ENCODE measurements at regions not wholly inside any gene's neighbourhood (a gene's known extent, or its start where the extent isn't known, plus 50 kb on each side); places are given as distances from the start of the nearest gene placed in this dataset.
A peak's percentile ranks its signal among the peaks of the same experiment; 100 is the strongest.

GRCh38 chrX:39755143-39756032 lies 342.4 kb downstream of the BCOR start:
- no peak for DNase-seq

- DNase-seq: no peak
Measured at GRCh38 chrX:39756086-39756883, 341.5 kb downstream of the BCOR start.

- no peak for DNase-seq
Measured at GRCh38 chrX:39757971-39758370, 339.8 kb downstream of the BCOR start.

- DNase-seq: no peak
Measured at GRCh38 chrX:39758791-39759525, 338.8 kb downstream of the BCOR start.

GRCh38 chrX:39759526-39760224 lies 338.1 kb downstream of the BCOR start:
- no peak for DNase-seq

GRCh38 chrX:39760930-39761329 lies 336.8 kb downstream of the BCOR start:
- no peak for DNase-seq

- no peak for DNase-seq
Measured at GRCh38 chrX:39762266-39762841, 335.4 kb downstream of the BCOR start.

GRCh38 chrX:39764441-39764914 lies 333.3 kb downstream of the BCOR start:
- no peak for DNase-seq

- DNase-seq: no peak
Measured at GRCh38 chrX:39765327-39765726, 332.4 kb downstream of the BCOR start.

- peak; percentile 63 for DNase-seq
Measured at GRCh38 chrX:39766085-39766726, 331.6 kb downstream of the BCOR start.

GRCh38 chrX:39766855-39767254 lies 330.9 kb downstream of the BCOR start:
- DNase-seq: no peak

- no peak for DNase-seq
Measured at GRCh38 chrX:39767446-39767845, 330.3 kb downstream of the BCOR start.

- no peak for DNase-seq
Measured at GRCh38 chrX:39769748-39770147, 328.0 kb downstream of the BCOR start.

GRCh38 chrX:39771089-39771488 lies 326.7 kb downstream of the BCOR start:
- DNase-seq: no peak

GRCh38 chrX:39772057-39772832 lies 325.5 kb downstream of the BCOR start:
- DNase-seq: peak; percentile 85

- no peak for DNase-seq
Measured at GRCh38 chrX:39773150-39773549, 324.6 kb downstream of the BCOR start.

- peak; percentile 66 for DNase-seq
Measured at GRCh38 chrX:39773923-39774773, 323.6 kb downstream of the BCOR start.

GRCh38 chrX:39774774-39775328 lies 322.9 kb downstream of the BCOR start:
- DNase-seq: no peak

- DNase-seq: peak; percentile 62
Measured at GRCh38 chrX:39777623-39778025, 320.1 kb downstream of the BCOR start.

Measured in activated effector memory CD4-positive, alpha-beta T cell treated with anti-CD3 and anti-CD28 coated beads, Interleukin-2, amount 50 U/mL, for 16 hours (primary cell).